NOMO-1 (cell line): ENCODE measurements at regions not wholly inside any gene's neighbourhood (a gene's known extent, or its start where the extent isn't known, plus 50 kb on each side); places are given as distances from the start of the nearest gene placed in this dataset.

ENCODE experiments used
- DNase-seq, 2 experiments: peaks; one replicate each; lab custom pipeline; 2025; ENCODE audit not compliant: unreplicated experiment in 2 of 2; lab: John Stamatoyannopoulos, UW

- no peak for DNase-seq
Observed at GRCh38 chr11:26278354-26278753, 53.6 kb upstream of the ANO3 start.
